RWPE1 (cell line): ENCODE measurements at regions not wholly inside any gene's neighbourhood (a gene's known extent, or its start where the extent isn't known, plus 50 kb on each side); places are given as distances from the start of the nearest gene placed in this dataset.

ENCODE experiments used
- CTCF ChIA-PET: fragments of 350-600 bp; sonication (Branson Sonifier 250); formaldehyde crosslinking; extraction: SDS; loops from one replicate; lab custom pipeline; 2021; lab: Yijun Ruan, JAX
- POLR2A ChIA-PET: fragments of 400-600 bp; formaldehyde crosslinking; extraction: SDS; loops from one replicate; lab custom pipeline; 2020; ENCODE audit warnings: antibody characterized with exemption; ENCODE audit not compliant: low non-redundant PET; lab: Yijun Ruan, JAX
- DNase-seq: peaks from one replicate; pipeline ENCODE4 v3.0.0; 2012; ENCODE audit warnings: low spot score
- H3K27ac ChIP-seq: fragments of 450-650 bp; 2 replicates; pipeline ENCODE4 v1.5.1; 2017
- CTCF ChIP-seq: fragments of 450-650 bp; conservative IDR thresholded peaks from 2 replicates; pipeline ENCODE4 v1.5.1; 2017; ENCODE audit warnings: low read depth, mild to moderate bottlenecking

GRCh38 chr13:103815619-103816018 lies 749.4 kb upstream of the SLC10A2 start:
- H3K27ac ChIP-seq: no peak overlapping the region
- no peak for DNase-seq
- POLR2A ChIA-PET: no interaction called here
- CTCF ChIA-PET: interaction anchor here (0.7 kb wide), 1 partner anchor 1873 kb away, joined by 3 read pairs; no protein-coding TSS in a partner anchor
- TF ChIP-seq CTCF: no peak

- ChIA-PET CTCF (no interaction called here), POLR2A (no interaction called here)
- no peak overlapping the region for H3K27ac ChIP-seq
- TF ChIP-seq CTCF: no peak
- DNase-seq: no peak
Observed at GRCh38 chr13:103812971-103813370, 746.8 kb upstream of the SLC10A2 start.

- no peak overlapping the region for H3K27ac ChIP-seq
- ChIA-PET POLR2A (no interaction called here), CTCF (no interaction called here)
- DNase-seq: no peak
- no peak for TF ChIP-seq CTCF
Observed at GRCh38 chr13:103812558-103812957, 746.3 kb upstream of the SLC10A2 start.

GRCh38 chr13:103810026-103810425 lies 743.8 kb upstream of the SLC10A2 start:
- CTCF ChIA-PET: no interaction called here
- POLR2A ChIA-PET: no interaction called here
- no peak for DNase-seq
- TF ChIP-seq CTCF: no peak
- H3K27ac ChIP-seq: no peak overlapping the region

GRCh38 chr13:103805771-103806170 lies 739.6 kb upstream of the SLC10A2 start:
- H3K27ac ChIP-seq: no peak overlapping the region
- CTCF ChIA-PET: no interaction called here
- TF ChIP-seq CTCF: no peak
- DNase-seq: no peak
- POLR2A ChIA-PET: no interaction called here

GRCh38 chr13:103803349-103803748 lies 737.1 kb upstream of the SLC10A2 start:
- ChIA-PET POLR2A (no interaction called here), CTCF (no interaction called here)
- no peak for TF ChIP-seq CTCF
- no peak overlapping the region for H3K27ac ChIP-seq
- no peak for DNase-seq

GRCh38 chr13:103799028-103799427 lies 732.8 kb upstream of the SLC10A2 start:
- no peak overlapping the region for H3K27ac ChIP-seq
- DNase-seq: no peak
- TF ChIP-seq CTCF: no peak
- ChIA-PET POLR2A (no interaction called here), CTCF (interaction anchor here (0.7 kb wide), 1 partner anchor 12 kb away, joined by 3 read pairs; no protein-coding TSS in a partner anchor)
